H1 (cell line): ENCODE measurements at regions not wholly inside any gene's neighbourhood (a gene's known extent, or its start where the extent isn't known, plus 50 kb on each side); places are given as distances from the start of the nearest gene placed in this dataset.

ENCODE experiments used
- BCL11A ChIP-seq, 2 experiments: IDR thresholded peaks; one replicate each; pipeline ENCODE4 v1.6.1; 2011; ENCODE audit warnings: low read depth in 2 of 2, low read length in 2 of 2, mild to moderate bottlenecking in 2 of 2
- CHD2 ChIP-seq: IDR thresholded peaks from 2 replicates; pipeline ENCODE4 v1.6.1; 2012; ENCODE audit warnings: low read length, improper control_type of control experiment
- CREB1 ChIP-seq: IDR thresholded peaks from 2 replicates; pipeline ENCODE4 v1.6.1; 2012; ENCODE audit warnings: inconsistent platforms
- GABPA ChIP-seq: IDR thresholded peaks from 2 replicates; pipeline ENCODE4 v1.6.1; 2011; ENCODE audit warnings: mild to moderate bottlenecking, low read length, moderate library complexity, borderline replicate concordance; ENCODE audit not compliant: insufficient read depth
- KDM1A ChIP-seq: fragments of 200-600, 300-600 bp; sonication (generic); IDR thresholded peaks from 2 replicates; pipeline ENCODE4 v1.7.1; 2016; ENCODE audit warnings: mild to moderate bottlenecking, low read length, borderline replicate concordance
- POLR2AphosphoS5 ChIP-seq: IDR thresholded peaks from 2 replicates; pipeline ENCODE4 v1.6.1; 2011; ENCODE audit warnings: low read depth, low read length
- RNF2 ChIP-seq: fragments of 200-900, 300-1000 bp; sonication (generic); IDR thresholded peaks from 2 replicates; pipeline ENCODE4 v1.7.1; 2016; ENCODE audit warnings: borderline replicate concordance, low read depth, mild to moderate bottlenecking, antibody characterized with exemption, low read length; ENCODE audit not compliant: poor library complexity, severe bottlenecking; ENCODE audit errors: missing control alignments
- SIRT6 ChIP-seq: IDR thresholded peaks from one replicate; pipeline ENCODE4 v1.7.1; 2012; ENCODE audit warnings: low read length, inconsistent platforms
- SP1 ChIP-seq: IDR thresholded peaks from 2 replicates; pipeline ENCODE4 v1.6.1; 2011; ENCODE audit warnings: low read depth, low read length
- TAF1 ChIP-seq: IDR thresholded peaks from 2 replicates; pipeline ENCODE4 v1.6.1; 2011; ENCODE audit warnings: mild to moderate bottlenecking, low read depth, low read length
- TEAD4 ChIP-seq: IDR thresholded peaks from 2 replicates; pipeline ENCODE4 v1.6.1; 2012; ENCODE audit warnings: low read depth, low read length, inconsistent platforms, mixed read lengths
- TF ChIP-seq, protein P1 (sequence below), 3 experiments: IDR thresholded peaks; 1 replicate in 2 of 3; 2 replicates in 1 of 3; pipeline versions ENCODE4 v1.5.1 to v1.6.1; 2011; ENCODE audit warnings: low read length in 3 of 3, mild to moderate bottlenecking in 3 of 3, inconsistent platforms in 2 of 3, low read depth in 1 of 3, moderate library complexity in 1 of 3; ENCODE audit not compliant: insufficient read depth in 1 of 3; ENCODE audit errors: control extremely low read depth in 1 of 3

DNA sequence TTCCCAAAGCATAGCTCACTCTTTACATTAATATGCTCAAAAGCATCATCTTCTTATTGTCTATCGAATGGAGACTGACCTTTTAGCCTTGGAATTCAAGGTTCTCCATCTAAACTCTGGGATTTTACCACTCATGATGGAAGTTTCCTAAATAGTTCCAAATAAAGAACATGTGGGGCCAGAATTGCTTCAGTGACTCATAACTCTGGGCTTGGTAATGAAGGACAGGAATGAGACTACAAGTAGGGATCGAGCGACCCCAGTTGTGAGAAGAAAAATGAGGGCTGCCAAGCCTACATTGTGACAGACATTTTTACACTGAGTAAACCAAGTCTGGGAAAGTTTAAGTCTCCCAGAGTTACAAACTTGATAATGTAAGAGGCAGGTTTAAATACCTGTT is 269.9 kb downstream of the CBLL2 start:
- TF ChIP-seq SP1 = no peak
- TF ChIP-seq, protein P1, sequence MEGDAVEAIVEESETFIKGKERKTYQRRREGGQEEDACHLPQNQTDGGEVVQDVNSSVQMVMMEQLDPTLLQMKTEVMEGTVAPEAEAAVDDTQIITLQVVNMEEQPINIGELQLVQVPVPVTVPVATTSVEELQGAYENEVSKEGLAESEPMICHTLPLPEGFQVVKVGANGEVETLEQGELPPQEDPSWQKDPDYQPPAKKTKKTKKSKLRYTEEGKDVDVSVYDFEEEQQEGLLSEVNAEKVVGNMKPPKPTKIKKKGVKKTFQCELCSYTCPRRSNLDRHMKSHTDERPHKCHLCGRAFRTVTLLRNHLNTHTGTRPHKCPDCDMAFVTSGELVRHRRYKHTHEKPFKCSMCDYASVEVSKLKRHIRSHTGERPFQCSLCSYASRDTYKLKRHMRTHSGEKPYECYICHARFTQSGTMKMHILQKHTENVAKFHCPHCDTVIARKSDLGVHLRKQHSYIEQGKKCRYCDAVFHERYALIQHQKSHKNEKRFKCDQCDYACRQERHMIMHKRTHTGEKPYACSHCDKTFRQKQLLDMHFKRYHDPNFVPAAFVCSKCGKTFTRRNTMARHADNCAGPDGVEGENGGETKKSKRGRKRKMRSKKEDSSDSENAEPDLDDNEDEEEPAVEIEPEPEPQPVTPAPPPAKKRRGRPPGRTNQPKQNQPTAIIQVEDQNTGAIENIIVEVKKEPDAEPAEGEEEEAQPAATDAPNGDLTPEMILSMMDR (IDR thresholded peaks at IDR 0.05; ENCODE audit: control extremely low read depth in 1 of 3, insufficient read depth in 1 of 3, low read depth in 1 of 3, low read length in 3 of 3) = no peak
- TF ChIP-seq GABPA = no peak
- TF ChIP-seq CHD2 = no peak
- no peak for TF ChIP-seq TAF1
- no peak for TF ChIP-seq KDM1A
- no peak for TF ChIP-seq RNF2
- no peak for TF ChIP-seq SIRT6
- TF ChIP-seq POLR2AphosphoS5 = no peak
- TF ChIP-seq BCL11A (IDR thresholded peaks at IDR 0.05; ENCODE audit: low read depth in 2 of 2, low read length in 2 of 2) = no peak
- TF ChIP-seq CREB1 = no peak
- TF ChIP-seq TEAD4 = no peak
